Inflammatory macrophage treated with lipopolysaccharide for 4 hours (primary cell): ENCODE measurements at regions not wholly inside any gene's neighbourhood (a gene's known extent, or its start where the extent isn't known, plus 50 kb on each side); places are given as distances from the start of the nearest gene placed in this dataset.
A peak's percentile ranks its signal among the peaks of the same experiment; 100 is the strongest.
"Not testable (repeated sequence)": the region's sequence is repeated elsewhere in the genome, so short reads cannot be mapped to it uniquely, and the experiment has no call there.

ENCODE experiments used
- DNase-seq: peaks from one replicate; pipeline ENCODE4 v3.0.0-alpha.2; 2020

DNA sequence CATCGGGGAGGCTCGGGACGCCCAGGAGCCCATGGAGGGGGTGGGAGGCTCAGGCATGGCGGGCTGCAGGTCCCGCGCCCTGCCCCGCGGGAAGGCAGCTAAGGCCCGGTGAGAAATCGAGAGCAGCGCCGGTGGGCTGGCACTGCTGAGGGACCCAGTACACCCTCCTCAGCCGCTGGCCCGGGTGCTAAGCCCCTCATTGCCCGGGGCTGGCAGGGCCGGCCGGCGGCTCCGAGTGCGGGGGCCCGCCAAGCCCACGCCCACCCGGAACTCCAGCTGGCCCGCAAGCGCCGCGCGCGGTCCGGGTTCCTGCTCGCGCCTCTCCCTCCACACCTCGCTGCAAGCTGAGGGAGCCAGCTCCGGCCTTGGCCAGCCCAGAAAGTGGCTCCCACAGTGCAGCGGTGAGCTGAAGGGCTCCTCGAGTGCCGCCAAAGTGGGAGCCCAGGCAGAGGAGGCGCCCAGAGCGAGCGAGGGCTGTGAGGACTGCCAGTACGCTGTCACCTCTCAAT lies 195.0 kb upstream of the PIK3R1 start:
- DNase-seq = not testable (repeated sequence)

DNA sequence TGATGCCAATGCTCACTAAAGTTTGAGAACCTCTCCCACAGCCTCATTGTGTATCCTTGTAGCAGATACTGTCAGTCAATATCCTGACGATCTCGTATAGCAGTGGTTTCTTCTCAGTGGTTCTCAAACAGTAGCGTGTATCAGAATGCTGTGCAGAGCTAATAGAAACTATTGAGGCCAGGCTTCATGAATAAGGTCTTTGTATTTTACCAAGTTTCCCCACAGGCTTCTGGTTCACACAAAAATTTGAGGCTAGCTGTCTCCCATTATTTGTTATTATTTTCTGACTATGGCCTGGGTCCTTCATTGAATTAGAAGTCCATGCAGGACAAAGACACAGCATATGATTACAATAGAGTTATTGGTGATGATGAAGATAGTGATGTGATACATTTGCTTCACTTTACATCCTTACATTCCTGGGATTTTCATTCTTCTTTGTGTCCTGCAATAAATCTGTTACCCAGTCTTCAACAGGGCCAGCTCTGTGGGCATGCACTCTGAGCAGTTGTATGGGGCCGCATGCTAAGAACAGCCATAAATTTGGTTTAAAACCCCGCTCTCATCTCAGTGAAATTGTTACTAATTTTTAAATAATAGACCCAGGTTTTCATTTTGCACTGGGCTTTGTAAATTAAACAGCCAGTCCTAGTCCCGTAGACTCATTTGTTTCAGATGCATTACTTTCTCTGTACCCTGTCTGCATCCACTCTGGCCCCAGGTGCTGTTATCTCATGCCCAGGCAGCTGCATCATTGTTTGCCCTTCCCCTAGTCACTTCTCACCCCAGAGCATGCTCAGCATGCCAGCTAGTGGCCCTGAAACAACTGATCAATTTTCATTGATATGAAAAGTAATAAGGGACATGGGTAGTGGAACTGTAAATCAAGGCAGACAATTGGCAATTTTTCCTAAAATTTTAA lies 199.9 kb upstream of the PIK3R1 start:
- no peak for DNase-seq

DNA sequence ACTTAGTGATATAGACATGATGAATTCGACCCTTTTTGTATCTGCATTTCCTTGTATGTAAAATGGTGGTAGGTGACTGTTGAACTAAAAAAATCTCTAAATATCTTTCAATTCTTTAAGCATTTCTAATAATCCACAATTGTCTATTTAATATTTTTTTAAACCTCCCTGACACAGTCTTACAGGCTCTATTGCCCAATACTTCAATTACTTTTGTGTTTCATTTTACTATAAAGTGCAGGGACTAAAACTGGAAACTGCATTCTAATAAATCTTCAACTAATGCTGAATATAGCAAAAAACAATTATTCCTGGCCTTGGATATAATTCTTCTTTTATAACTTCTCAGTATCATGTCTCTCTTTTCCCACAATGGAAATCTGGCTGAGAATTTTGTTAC lies 202.7 kb upstream of the PIK3R1 start:
- no peak for DNase-seq

DNA sequence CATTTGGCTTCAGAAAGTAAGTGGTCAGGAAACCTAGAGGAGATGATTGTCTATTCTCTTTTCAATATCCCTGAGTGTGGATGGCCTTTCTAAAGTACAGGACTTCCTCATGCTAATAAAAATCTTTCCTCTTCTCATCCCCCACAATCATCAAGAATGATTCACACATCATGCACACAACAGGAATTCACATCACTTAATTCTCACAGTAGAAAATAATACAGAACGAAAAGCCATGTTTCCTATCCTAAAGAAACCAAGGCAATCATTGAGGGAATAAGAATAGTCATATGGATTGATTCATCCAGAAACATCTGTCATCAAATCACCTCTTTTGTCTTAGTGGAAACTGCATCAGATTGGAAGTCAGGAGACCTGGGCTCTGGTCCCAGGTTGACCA lies 203.1 kb upstream of the PIK3R1 start:
- DNase-seq = no peak

DNA sequence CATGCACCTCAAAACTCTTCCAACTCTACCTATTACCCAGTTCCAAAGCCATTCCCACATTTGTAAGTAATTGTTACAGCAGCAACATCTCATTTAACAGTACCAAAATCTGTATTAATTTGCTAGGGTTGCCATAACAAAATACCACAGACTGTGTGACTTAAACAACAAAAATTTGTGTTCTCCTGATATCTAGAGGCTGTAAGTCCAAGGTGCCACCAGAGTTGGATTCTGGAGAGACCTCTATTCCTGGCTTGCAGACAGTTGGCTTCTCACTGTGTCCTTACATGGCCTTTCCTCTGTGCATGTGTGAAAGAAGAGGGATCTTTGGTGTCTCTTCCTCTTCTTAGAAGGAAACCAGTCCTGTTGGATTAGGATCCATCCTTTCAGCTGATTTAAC lies 203.8 kb upstream of the PIK3R1 start:
- no peak for DNase-seq

DNA sequence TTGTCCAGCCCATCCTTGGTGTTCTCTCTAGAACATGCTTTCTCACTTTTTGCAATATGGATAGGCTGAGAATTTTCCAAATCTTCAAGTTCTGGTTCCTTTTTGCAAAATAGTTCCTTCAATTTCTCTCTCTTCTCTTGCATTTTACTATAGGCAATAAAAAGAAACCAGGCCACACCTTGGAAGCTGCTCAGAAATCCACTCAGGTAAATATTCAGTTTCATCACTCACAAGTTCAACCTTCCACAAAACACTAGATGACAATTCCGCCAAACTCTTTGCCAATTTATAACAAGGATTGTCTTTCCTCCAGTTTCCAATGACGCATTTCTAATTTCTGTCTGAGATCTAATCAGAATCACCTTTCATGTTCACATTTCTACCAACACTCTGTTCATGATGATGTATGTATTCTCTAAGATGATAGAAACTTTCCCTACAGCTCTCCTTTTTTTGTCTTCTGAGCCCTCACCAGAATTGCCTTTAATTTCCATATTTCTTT lies 204.2 kb upstream of the PIK3R1 start:
- DNase-seq = no peak

DNA sequence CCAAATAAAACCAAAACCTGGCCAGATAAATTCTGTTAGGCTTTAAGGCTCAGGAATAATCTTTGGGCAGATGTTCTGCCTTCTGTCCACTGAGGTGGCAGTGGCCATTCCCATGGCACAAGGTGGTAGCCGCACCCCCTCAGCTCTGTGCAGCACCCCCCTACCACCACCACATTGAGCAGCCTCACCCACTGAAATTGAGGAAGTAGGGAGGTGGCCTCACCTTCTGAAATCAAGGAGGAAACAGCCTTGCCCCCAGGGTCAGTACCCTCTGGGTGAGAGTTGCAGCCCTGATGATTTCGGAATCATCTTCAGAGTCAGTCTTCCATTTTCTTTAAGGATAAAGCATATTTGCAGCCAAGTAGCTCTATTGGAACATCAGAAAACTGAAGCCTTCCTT lies 204.8 kb upstream of the PIK3R1 start:
- no peak for DNase-seq

DNA sequence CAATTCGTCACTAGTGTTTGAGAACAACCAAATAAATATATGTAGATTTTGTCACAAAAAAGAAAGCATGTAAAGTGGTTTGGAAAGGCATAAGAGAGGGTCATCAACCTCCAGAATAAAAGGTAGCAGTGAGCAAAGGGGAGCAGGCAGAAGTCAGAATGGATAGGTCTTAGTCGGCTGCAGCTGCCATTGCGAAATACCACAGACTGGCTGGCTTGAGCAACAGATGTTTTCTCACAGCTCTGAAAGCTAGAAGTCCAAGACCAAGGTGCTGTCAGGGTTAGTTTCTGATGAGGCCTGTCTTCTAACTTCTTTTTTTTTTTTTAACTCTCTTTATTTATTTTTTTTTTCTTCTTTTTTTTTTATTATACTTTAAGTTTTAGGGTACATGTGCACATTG lies 208.1 kb upstream of the PIK3R1 start:
- DNase-seq = peak; percentile 80

DNA sequence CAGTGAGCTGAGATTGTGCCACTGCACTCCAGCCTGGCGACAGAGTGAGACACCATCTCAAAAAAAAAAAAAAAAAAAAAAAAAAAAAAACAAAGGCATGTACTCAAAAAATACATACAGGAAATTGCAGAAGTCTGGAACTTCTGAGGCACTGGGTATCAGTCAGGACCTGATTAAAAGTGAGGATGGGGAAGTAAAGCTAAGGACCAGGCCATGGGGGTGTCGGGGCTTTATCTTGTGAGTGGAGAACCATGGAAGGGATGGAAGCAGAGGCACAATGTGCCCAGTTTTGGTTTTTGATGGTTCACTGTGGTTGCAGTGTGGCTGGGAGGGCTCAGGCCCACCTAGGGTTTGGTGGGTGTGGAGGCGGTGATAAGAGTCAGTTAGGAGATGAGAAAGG lies 212.7 kb upstream of the PIK3R1 start:
- peak; percentile 85 for DNase-seq

DNA sequence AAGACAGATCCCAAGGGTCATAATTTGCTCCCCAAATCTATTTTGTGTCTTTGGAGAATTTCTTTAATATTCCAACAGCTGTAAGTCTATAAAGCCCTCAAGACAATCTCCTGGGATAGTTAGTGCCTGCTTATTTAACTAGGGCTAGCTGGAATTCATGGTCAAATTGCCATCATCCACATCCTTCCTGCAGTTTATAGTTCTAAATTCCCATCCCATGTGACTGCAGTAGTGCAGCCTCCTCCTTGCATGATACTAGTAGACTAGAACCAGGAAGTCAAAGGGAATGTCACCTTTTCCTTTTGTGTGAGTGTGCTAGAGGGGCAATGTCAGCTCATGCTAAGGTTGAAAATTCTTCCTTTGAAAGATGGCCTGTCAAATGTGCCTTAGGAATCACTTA lies 214.8 kb upstream of the PIK3R1 start:
- no peak for DNase-seq

DNA sequence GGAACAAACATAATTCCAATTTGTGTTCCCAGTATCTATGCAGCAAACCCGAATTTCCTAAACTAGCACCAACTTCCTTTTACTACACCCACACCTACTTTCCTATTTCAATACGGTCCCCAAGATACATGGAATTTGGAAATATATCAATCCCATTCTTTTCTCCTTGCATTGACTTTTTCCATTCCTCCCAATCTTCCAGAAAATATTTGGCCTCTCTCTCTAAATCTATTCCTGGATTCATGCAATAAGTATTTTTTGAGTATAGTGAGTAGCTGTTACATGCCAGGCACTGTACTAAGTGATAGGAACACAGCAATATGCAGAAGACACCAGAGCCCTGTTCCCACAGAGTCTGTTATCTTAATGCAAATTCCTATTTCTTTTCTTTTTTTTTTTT lies 216.2 kb upstream of the PIK3R1 start:
- no peak for DNase-seq

DNA sequence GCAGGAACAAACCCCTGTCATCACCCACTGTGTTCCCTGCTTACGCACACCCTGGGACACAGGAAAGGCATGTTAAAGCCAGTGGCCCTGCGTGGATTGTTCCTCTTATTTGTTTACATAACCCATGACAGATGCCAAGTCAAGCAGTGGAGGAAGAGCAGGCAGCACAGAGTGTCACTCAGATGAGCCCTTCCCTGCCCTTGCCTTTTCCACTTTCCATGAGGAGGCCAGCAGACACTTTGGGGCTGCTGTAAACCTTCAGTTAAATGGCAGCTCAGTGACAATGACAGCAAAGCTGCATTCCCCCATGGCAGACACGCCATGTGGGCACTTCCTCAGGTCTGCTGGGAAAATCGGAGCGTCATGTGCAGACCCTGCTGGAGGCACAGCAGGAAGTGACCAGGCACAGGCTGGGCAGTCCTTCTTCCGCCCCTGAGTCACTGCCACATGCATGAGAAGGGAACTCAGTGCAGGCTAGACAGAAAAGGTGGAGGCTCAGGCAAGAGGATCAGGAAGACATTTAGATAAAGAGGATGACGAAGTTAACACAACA lies 216.8 kb upstream of the PIK3R1 start:
- peak; percentile 96 for DNase-seq

DNA sequence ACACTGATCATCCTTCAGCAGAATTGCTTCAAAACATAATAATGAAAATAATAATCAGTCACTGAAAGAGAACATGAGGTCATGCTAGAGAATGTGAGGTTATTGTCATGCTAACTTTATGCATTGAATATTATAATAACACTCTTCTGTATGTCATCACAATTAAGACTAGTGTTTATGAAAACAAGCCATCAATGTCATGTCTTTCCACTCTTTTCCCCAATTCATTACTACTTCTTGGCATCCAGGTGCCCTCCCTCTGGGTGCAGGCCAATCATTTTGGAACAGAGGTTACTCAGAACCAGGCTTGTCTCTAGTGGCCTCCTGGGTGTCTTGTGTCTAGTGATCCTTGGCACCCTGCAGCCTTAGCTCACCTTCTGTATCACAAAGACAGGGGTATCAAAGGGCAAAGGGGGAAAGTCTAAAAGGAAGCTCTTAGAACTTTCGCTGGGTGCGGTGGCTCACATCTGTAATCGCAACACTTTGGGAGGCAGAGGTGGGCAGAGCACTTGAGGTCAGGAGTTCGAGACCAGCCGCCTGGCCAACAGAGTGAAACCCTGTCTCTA lies 217.6 kb upstream of the PIK3R1 start:
- DNase-seq = no peak

DNA sequence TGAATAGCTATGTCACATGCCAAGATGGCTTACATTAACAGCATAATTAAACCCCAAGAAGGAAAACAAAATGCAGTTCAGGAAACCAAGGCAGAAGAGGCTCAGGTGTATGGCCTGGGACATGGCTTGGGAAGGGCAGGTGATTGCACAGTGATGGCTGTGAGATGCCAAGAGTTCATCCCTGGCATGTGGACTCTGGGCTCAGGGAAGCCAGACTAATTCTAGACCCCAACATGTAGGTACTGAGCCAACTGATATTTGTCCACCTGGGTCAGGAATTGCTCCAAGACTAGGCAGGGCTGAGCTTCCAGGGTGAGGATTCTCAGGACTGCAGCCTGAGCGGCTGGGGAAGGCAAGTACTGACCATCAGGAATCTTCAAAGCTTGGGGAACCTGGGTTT lies 218.4 kb upstream of the PIK3R1 start:
- no peak for DNase-seq

DNA sequence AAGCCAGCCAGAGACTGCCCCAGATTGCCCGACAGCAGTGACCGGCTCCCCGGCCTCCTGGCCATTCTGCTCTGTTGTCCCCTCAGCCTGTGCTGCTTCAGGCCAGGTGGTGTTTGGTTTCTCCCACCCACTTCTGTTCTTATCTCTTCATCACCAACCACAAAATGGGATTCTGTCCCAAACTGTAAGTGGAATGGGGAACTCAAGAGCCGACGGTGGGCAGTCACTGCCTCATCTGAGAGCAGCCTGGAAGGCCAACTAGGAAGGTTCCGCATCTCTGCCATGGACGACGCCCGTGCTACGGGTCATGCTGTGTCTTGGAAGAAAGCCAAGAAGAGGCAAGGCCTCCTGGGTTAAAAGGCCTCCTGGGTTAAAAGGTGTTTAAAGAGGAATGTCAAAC lies 219.0 kb upstream of the PIK3R1 start:
- DNase-seq = no peak

DNA sequence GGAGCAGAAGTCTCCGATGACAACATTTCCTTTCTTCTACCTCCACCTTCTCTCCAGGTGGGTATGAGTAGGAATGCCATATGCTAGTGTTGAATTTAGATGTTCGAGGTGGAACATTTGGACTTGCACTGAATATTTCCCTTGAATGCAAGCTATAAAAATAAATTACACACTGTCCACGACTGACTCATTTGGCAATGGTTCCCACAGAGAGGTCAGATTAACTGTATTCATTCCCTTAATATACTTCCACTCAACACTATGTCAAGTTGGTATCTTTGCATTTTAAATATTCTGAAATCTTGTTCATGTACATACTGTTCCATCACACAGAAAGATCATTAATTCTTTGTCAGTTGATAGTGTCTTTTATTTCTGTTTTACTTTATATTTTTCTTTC lies 222.6 kb upstream of the PIK3R1 start:
- DNase-seq = no peak

DNA sequence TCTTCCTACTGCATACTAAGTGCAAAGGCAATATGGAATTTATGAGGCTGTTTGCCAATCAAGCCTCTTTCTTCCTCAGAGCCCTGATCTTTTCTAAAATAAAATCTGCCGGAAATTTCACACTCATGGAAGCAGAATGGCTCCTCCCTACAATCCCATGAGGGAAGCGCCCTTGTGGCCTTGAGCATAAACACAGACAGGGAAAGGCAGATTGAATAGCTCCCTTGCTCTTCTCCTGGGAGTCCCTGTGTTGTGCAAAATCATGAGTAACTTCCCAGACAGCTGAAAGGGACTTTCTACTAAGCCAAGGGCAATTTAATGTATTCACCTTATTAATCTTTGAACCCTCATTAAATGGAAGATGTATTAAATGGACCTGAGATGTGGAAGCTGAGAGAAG lies 226.1 kb upstream of the PIK3R1 start:
- peak; percentile 36 for DNase-seq

DNA sequence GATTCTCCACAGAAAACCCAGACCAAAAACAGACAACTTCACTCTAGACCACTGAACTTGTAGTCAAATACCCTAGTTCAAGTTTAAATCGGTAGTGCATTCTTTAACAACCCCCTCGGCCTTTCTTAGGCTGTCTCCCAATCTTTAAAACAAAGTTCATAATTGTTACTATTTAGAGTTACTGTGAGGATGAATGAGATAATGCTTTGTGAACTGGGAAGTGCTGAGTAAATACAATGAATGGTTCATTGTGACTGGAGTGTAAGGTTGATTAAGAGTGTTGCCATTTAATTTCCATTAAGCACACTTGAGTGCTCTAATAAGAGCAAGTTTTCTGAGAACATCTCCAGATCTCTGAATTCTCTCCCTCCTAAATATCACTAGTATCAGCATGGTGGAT lies 228.8 kb upstream of the PIK3R1 start:
- no peak for DNase-seq

DNA sequence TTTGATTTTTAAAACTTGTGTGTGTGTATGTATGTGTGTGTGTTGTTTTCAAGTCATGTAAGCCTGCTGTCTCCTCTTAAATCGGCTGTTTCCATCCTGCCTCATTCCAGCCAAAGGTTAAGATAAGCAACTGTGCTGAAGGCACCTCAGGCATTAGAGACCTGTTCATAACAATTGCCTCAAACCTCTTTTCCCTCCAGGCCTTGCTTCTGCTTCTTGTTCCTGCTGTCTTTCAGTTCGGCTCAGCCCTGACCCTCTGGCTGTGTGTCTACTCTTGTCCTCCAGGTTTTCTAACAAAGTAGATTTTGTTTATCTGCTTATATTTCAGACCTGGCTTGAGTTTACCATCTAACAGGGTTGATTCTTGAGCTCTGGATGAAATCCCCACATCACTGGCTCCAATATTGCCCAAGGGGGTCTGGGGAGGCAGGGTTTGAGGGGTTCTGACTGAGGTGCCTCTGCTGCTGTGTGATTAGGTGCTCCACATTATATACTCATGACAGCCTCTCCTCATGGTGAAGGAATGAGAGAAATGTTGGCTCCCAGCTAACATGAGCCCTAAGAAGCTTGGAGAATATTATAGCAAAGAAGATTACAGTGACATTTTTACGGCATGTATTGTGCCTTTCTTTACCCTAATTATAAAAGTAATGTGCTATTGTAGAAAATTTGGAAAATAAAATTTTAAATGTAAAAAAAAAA lies 229.7 kb upstream of the PIK3R1 start:
- no peak for DNase-seq

DNA sequence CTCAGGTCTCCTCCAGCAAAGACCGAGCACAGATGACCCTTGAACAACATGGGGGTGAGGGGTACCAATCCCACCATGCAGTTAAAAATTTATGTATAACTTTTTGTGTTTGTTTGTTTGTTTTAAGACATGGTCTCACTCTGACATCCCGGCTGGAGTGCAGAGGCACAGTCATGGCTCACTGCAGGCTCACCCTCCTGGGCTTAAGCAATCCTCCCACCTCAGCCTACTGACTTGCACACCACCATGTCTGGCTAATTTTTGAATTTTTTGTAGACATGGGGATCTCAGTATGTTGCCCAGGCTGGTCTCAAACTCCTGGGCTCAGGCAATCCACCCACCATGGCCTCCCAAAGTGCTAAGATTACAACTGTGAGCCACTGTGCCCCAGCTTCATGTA lies 231.0 kb upstream of the PIK3R1 start:
- peak; percentile 28 for DNase-seq

DNA sequence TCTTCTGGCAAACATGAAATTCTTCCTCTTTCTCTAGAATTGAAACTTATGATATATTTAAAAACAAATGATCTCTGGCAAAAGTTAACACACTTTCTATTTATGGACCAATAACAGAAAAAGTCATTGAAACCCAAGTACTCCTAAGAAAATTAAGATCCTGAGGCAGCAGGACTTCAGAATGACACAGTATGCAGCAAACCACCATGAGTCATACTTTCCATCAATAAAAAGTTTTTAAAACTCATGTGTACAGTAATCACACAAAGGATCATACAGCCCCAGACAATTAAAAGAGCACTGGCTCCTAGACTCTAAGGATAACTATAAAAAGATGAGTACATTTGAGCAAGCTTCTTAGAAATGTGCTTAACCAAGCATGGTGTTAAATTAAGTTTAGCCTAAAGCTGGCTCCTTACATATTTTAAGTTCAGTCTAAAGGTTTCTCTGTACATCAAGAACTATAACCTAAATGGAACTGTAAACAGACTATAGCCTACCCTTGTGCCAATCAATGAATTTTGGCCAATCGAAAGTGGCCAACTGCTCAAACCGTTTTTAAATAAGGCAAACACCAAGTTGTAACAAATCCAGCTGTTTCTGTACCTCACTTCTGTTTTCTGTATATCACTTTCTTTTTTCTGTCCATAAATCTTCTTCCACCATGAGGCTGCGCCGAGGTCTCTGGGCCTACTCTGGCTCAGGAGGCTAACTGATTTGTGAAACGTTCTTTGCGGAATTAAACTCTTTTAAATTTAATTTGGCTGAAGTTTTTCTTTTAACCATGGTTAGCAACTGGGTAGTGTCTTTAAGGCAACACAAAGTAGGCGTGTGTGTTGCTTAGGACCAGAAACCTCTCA lies 232.1 kb upstream of the PIK3R1 start:
- peak; percentile 79 for DNase-seq

DNA sequence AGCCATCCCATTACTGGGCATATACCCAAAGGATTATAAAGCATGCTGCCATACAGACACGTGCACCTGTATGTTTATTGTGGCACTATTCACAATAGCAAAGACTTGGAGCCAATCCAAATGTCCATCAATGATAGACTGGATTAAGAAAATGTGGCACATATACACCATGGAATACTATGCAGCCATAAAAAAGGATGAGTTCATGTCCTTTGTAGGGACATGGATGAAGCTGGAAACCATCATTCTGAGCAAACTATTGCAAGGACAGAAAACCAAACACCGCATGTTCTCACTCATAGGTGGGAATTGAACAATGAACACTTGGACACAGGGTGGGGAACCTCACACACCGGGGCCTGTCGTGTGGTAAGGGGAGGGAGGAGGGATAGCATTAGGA lies 233.4 kb upstream of the PIK3R1 start:
- not testable (repeated sequence) for DNase-seq
